Colonic mucosa (tissue), 4 donors: ENCODE measurements at regions not wholly inside any gene's neighbourhood (a gene's known extent, or its start where the extent isn't known, plus 50 kb on each side); places are given as distances from the start of the nearest gene placed in this dataset.
"Not testable (repeated sequence)": the region's sequence is repeated elsewhere in the genome, so short reads cannot be mapped to it uniquely, and the experiment has no call there.

Source experiments
- DNase-seq: peaks from one replicate; pipeline ENCODE4 v3.0.0-alpha.2; 2020
- H3K27ac ChIP-seq: fragments of 200-600 bp; one replicate; pipeline ENCODE4 v1.8.0; 2021
- H3K27me3 ChIP-seq: fragments of 200-600 bp; one replicate; pipeline ENCODE4 v1.8.0; 2021
- H3K36me3 ChIP-seq: fragments of 200-600 bp; one replicate; pipeline ENCODE4 v1.8.0; 2021
- H3K4me1 ChIP-seq: fragments of 200-600 bp; one replicate; pipeline ENCODE4 v1.8.0; 2021; ENCODE audit warnings: mild to moderate bottlenecking
- H3K4me3 ChIP-seq: fragments of 200-600 bp; one replicate; pipeline ENCODE4 v1.8.0; 2021
- H3K9ac ChIP-seq, 2 donors: one replicate each; pipeline ENCODE4 v1.7.0; 2013; ENCODE audit warnings: control low read depth in 2 of 2, low read depth in 2 of 2, low read length in 2 of 2
- H3K9me3 ChIP-seq: fragments of 200-600 bp; one replicate; pipeline ENCODE4 v1.8.0; 2021
- CTCF ChIP-seq: fragments of 200-600 bp; IDR thresholded peaks from one replicate; pipeline ENCODE4 v1.8.0; 2022; ENCODE audit warnings: antibody characterized with exemption, mild to moderate bottlenecking
- intact Hi-C: fragments of 100-400 bp; cut with DNase I; formaldehyde crosslinking; loops from one replicate; pipeline ENCODE4 v1.14.1; 2022
- donor health status: healthy.
- donor health status: DM: no; HTN: no; CAD: no.
- donor health status: DM: no; HTN: no; CAD: no.

- H3K36me3 ChIP-seq: no peaks in the 10 kb centered on the region
- no peak overlapping the region for H3K27ac ChIP-seq
- intact Hi-C loops: loop anchor here (10.0 kb wide), 1 partner anchor 56 kb away; no protein-coding TSS in a partner anchor
- H3K9ac ChIP-seq: no peak overlapping the region
- H3K9me3 ChIP-seq: no peaks in the 10 kb centered on the region
- H3K27me3 ChIP-seq: no peaks in the 10 kb centered on the region
- TF ChIP-seq CTCF: no peak
- no peak for DNase-seq
- no peaks in the 10 kb centered on the region for H3K4me1 ChIP-seq
- no peak overlapping the region for H3K4me3 ChIP-seq
These were observed 81.7 kb upstream of the MTAP start for GRCh38 chr9:21720758-21721157.

GRCh38 chr9:21727411-21727810, 75.0 kb upstream of the MTAP start:
- H3K36me3 ChIP-seq, H3K9me3 ChIP-seq, H3K27ac ChIP-seq, H3K9ac ChIP-seq, H3K4me1 ChIP-seq, H3K27me3 ChIP-seq, DNase-seq, H3K4me3 ChIP-seq: not testable (repeated sequence)
- intact Hi-C loops: loop anchor here (10.0 kb wide), 1 partner anchor 63 kb away; no protein-coding TSS in a partner anchor

- TF ChIP-seq CTCF: no peak
- no peak overlapping the region for H3K9ac ChIP-seq
- no peak for DNase-seq
- H3K9me3 ChIP-seq: no peaks in the 10 kb centered on the region
- no peak overlapping the region for H3K4me3 ChIP-seq
- H3K27ac ChIP-seq: no peak overlapping the region
- H3K27me3 ChIP-seq: no peaks in the 10 kb centered on the region
- H3K4me1 ChIP-seq: no peaks in the 10 kb centered on the region
- no peaks in the 10 kb centered on the region for H3K36me3 ChIP-seq
- intact Hi-C loops: loop anchor here (10.0 kb wide), 1 partner anchor 64 kb away; no protein-coding TSS in a partner anchor
These were observed 73.7 kb upstream of the MTAP start for GRCh38 chr9:21728781-21729180.

- Histone ChIP-seq H3K36me3 (no peaks in the 10 kb centered on the region), H3K4me1 (no peaks in the 10 kb centered on the region), H3K27me3 (no peaks in the 10 kb centered on the region), H3K27ac (no peak overlapping the region), H3K4me3 (no peak overlapping the region), H3K9me3 (no peaks in the 10 kb centered on the region), H3K9ac (no peak overlapping the region)
- TF ChIP-seq CTCF: no peak
- intact Hi-C loops: loop anchor here (10.0 kb wide), 1 partner anchor 65 kb away; no protein-coding TSS in a partner anchor
- DNase-seq: no peak
These were observed 72.8 kb upstream of the MTAP start for GRCh38 chr9:21729648-21730047.

GRCh38 chr9:21730899-21731298, 71.5 kb upstream of the MTAP start:
- DNase-seq: no peak
- Histone ChIP-seq H3K9me3 (no peaks in the 10 kb centered on the region), H3K9ac (no peak overlapping the region), H3K36me3 (no peaks in the 10 kb centered on the region), H3K27ac (no peak overlapping the region), H3K4me3 (no peak overlapping the region), H3K27me3 (no peaks in the 10 kb centered on the region), H3K4me1 (no peaks in the 10 kb centered on the region)
- intact Hi-C loops: no loop called here
- TF ChIP-seq CTCF: no peak

GRCh38 chr9:21741151-21741550, 61.3 kb upstream of the MTAP start:
- Histone ChIP-seq H3K9ac (no peak overlapping the region), H3K4me3 (no peak overlapping the region), H3K27me3 (no peaks in the 10 kb centered on the region), H3K4me1 (no peaks in the 10 kb centered on the region), H3K36me3 (no peaks in the 10 kb centered on the region), H3K27ac (no peak overlapping the region), H3K9me3 (no peaks in the 10 kb centered on the region)
- DNase-seq: no peak
- intact Hi-C loops: no loop called here
- no peak for TF ChIP-seq CTCF
